ENCODE measurements at regions not wholly inside any gene's neighbourhood (a gene's known extent, or its start where the extent isn't known, plus 50 kb on each side); places are given as distances from the start of the nearest gene placed in this dataset.

GRCh38 chr4:15235135-15235534, 192.7 kb upstream of the C1QTNF7 start:
- TF ChIP-seq, protein P1, sequence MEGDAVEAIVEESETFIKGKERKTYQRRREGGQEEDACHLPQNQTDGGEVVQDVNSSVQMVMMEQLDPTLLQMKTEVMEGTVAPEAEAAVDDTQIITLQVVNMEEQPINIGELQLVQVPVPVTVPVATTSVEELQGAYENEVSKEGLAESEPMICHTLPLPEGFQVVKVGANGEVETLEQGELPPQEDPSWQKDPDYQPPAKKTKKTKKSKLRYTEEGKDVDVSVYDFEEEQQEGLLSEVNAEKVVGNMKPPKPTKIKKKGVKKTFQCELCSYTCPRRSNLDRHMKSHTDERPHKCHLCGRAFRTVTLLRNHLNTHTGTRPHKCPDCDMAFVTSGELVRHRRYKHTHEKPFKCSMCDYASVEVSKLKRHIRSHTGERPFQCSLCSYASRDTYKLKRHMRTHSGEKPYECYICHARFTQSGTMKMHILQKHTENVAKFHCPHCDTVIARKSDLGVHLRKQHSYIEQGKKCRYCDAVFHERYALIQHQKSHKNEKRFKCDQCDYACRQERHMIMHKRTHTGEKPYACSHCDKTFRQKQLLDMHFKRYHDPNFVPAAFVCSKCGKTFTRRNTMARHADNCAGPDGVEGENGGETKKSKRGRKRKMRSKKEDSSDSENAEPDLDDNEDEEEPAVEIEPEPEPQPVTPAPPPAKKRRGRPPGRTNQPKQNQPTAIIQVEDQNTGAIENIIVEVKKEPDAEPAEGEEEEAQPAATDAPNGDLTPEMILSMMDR (IDR thresholded peaks at IDR 0.05; ENCODE audit: low read length), result no peak
- TF ChIP-seq EZH2 (optimal IDR thresholded peaks at IDR 0.05; ENCODE audit: low read depth, low read length), result no peak
